ENCODE measurements at regions not wholly inside any gene's neighbourhood (a gene's known extent, or its start where the extent isn't known, plus 50 kb on each side); places are given as distances from the start of the nearest gene placed in this dataset.
"Not testable (repeated sequence)": the region's sequence is repeated elsewhere in the genome, so short reads cannot be mapped to it uniquely, and the experiment has no call there.

DNA sequence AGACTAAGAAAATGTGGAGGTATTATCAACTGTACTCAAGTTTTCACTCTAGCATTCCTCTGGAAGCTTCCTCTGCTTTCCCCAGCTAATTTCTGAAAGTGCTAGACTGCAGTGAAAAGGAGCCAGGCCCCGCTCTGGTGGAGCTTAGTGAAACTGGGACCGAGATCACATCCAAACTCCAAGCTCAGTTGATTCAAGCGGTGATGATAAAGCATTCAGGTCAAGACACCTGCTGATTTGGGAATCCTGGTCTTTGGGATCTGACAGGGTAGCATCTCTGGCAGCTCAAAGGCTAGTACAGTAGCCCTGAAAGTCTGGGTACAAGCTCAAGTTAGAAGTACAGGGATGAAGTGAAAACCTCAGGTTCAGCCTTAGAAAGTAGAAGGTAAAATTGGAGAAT lies 120.2 kb upstream of the CRIM1 start:
- DNase-seq = no peak

DNA sequence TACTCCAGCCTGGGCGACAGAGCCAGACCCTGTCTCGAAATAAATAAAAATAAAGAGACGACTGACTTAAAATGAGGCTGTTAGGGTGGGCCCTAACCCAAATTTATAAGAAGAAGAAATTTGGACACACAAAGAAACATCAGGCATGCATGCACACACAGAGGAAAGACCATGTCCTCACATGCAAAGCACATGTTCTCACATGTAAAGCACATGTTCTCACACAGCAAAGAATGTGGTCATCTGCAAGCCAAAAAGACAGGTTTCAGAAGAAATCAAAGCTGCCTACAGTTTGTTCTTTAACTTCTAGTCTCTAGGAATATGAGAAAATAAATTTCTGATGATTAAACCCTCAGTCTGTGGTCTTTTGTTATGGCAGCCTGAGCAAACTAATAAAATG lies 132.3 kb upstream of the CRIM1 start:
- no peak for DNase-seq

DNA sequence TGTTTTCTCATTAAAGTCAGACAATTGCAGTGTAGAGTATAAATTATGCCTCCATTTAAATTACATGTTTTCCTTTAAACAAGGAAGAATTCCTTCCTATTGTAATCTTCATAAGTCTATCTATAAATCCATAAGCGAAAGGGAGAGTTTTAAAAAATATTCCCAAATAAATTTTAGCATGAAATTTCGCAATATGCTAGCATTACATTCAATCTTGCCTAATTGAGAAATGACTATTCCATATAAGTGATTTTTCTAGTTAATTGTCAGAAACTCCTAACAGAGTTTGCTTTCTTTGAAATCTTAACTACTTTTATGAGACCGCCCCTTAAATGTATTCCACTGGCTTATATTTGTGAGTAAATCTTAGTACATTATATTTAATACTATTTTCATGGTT lies 133.1 kb upstream of the CRIM1 start:
- no peak for DNase-seq

DNA sequence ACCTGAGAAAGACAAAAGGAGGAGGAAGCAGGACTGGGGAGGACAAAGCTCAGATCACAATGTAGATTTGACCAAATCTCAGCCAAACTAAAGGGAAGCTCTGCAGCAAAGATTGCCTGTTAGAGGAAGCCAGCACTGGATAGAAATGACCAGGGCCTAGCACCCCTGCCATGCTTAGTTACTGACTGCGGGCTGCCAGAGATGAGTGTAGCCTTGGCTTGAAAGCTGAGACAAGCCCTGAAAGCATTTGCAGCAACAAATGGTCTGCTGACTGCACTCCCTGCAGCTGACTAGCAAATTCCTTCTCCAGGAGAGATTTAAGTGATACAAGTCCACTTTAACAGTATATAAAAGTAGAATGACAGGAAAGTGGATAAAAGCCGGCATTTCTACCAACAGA lies 140.9 kb upstream of the CRIM1 start:
- DNase-seq = no peak

DNA sequence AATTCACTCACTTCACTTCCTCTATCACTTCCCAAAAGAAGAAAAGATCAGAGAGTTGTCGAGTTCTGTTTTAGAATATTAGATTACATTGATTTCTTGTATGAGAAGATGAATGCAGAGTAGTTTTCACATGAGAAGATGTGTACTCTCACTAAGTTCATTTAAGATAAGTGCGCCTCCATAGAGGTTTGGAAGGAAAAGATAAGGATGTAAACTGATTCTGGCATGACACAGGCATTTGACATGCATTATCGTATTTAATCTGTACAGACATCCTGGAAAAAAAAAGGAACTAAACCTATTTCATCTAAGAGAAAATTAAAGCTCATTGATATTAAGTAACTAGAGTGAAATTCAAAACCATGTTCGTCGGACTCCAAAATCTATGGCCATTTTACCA lies 152.2 kb upstream of the CRIM1 start:
- no peak for DNase-seq

DNA sequence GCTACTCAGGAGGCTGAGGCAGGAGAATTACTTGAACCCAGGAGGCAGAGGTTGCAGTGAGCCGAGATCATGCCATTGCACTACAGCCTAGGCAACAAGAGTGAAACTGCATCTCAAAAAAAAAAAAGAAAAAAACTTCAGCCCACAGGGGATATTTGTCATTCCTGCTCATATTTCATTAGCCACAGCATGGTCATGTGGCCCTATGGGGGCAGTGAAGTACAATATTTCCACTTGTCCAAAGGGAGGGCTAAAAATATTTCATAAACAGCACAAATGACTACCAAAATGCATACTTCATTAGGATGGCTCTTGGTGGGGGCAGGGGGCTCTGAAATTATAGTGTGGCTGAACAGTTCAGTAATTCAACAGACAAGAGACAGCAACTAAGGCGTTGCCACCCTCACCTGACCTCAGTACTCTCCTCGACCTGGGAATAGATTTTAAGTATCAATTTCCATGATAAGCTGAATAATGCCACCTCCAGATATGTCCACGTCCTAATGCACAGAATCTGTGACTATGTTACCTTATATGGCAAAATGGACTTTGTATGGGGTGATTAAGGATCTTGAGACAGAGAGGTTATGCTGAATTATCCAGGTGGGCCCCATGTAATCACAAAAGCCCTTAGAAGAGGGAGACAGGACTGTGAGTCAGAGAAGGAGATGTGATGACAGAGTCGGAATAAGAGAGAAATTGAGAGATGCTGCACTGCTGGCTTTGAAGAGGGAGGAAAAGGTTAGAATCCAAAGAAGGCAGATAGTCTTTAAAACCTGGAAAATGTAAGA lies 158.2 kb upstream of the CRIM1 start:
- DNase-seq = no peak

DNA sequence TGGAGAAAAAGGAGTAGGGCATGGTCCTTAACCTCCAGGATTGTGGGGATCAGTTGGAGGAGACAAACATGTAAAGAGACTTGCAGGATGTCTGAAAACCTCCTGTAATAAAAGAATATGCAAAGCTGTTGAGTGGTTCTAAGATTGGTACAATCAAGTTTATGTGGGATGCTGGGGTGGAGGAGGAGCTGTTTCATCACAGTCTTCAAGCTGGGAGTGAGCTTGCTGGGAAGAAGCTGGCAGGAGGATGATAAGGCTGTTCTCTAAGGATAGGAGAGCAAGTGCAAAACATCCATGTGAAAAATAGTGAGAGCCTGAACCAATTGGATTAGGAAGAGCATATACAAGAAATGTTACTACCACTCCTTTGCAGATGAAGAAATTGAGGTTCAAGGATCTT lies 161.9 kb upstream of the CRIM1 start:
- no peak for DNase-seq

DNA sequence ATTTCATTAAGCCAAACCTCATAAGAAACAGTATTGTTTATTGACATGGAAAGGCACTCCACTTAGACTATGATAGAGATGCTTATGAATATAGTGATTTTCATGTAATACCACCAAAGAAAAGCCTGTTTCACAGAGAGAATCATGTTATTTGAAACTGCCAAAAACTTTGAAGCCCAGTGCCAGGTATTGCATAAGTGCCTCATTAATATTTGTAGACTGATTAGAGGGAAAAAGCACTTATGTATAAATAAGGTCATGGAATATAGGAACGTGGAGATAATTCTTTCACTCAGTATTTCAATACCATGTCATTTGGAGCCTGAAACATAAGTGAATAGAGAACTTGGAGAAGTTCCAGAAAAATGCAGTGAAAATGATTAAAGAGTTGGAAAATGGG lies 162.6 kb upstream of the CRIM1 start:
- no peak for DNase-seq

DNA sequence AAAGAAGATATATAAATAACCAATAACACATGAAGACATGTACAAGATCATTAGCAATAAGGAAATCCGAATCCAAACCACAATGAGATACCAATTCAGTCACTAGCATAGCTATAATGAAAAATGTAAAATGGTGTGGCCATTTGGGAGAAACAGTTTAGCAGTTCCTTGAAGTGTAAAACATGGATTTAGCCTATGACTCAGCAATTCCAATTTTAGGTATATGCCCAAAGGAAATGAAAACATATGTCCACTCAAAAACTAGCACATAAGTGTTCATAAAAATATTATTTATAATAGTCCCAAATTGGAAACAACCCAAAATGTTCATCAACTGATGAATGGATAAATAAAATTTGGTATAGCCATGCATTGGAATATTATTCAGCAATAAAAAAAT lies 165.5 kb upstream of the CRIM1 start:
- no peak for DNase-seq

DNA sequence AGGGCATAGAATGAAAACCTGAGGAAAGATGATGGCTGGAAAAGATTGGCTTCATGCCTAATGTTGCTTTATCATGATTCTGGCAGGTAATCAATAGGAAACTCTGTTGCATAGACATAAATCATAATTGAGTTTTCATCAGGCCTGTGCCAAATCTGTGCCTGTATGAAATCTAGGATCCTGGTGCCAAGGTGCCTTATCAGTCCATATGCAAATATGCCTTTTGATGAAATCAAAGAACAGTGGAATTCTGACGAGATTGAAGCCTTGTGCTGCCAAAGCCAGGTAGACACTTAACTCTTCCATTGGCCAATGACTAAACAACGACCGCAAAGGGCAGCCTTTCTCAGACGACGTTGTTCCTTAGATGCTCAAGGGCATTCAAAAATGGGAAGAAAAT lies 170.0 kb upstream of the CRIM1 start:
- no peak for DNase-seq

DNA sequence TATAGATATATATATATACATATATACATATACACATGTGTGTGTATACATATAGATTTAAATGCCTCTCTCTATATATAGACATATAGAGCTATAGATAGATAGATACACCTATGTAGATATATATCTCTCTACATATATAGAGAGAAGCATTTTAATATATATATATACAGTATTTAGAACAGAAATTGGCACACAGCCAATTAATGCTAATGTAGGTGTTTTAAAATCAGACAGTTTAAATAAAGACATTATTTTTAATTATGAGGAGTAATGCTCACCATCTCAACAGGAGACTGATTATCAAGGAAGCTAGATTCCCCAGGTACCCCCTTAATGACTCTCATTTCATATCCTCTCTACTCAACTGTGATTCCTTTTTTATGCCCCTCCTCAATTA lies 170.7 kb upstream of the CRIM1 start:
- DNase-seq = no peak

DNA sequence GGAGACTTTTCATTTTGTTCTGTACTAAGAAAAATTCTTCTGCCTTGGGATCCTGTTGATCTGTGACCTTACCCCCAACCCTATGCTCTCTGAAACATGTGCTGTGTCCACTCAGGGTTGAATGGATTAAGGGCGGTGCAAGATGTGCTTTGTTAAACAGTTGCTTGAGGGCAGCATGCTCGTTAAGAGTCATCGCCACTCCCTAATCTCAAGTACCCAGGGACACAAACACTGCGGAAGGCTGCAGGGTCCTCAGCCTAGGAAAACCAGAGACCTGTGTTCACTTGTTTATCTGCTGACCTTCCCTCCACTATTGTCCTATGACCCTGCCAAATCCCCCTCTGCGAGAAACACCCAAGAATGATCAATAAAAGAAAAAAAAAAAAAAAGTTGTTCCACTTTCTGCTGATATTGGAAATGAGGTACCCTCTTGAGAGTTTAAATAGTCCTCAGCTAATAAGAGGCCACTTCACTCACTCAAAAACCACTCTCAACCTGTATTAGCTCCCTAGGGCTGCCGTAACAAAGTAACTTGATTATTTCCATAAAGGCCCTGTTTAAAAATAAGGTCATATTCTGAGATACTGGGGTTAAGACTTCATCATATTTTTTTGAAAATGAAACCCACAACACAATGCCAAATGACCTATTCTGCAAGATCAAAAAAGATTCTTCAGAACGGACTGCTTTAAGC lies 174.6 kb upstream of the CRIM1 start:
- DNase-seq = not testable (repeated sequence)

DNA sequence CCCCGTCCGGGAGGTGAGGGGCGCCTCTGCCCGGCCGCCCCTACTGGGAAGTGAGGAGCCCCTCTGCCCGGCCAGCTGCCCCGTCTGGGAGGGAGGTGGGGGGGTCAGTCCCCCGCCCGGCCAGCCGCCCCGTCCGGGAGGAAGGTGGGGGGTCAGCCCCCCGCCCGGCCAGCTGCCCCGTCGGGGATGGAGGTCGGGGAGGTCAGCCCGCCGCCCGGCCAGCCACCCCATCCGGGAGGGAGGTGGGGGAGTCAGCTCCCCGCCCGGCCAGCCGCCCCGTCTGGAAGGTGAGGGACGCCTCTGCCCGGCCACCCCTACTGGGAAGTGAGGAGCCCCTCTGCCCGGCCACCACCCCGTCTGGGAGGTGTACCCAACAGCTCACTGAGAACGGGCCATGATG lies 175.3 kb upstream of the CRIM1 start:
- not testable (repeated sequence) for DNase-seq

DNA sequence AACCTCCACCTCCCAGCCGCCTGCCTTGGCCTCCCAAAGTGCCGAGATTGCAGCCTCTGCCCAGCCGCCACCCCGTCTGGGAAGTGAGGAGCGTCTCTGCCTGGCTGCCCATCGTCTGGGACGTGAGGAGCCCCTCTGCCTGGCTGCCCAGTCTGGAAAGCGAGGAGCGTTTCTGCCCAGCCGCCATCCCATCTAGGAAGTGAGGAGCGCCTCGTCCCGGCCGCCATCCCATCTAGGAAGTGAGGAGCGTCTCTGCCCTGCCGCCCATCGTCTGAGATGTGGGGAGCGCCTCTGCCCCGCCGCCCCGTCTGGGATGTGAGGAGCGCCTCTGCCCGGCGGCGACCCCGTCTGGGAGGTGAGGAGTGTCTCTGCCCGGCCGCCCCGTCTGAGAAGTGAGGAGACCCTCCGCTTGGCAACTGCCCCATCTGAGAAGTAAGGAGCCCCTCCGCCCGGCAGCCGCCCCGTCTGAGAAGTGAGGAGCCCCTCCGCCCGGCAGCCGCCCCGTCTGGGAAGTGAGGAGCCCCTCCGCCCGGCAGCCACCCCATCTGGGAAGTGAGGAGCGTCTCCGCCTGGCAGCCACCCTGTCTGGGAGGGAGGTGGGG lies 175.8 kb upstream of the CRIM1 start:
- DNase-seq = not testable (repeated sequence)

DNA sequence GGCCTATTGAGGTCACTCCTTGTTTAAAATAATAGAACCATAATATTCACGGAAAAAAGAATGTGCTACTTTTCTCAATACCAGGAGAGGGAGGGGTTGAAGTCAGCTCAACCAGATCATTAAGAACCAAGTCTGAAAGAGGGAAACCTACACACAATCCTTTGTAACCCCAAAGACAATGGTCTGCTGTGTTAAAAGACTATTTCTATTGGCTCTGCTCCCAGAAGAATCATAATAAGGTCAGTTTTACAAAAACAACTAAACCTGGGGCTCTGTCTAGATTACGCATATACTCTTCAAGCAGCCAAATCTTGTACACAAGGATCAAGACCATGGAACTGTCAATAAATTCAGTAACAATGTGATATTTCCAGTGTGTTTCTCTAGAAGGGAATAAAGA lies 177.2 kb upstream of the CRIM1 start:
- no peak for DNase-seq

DNA sequence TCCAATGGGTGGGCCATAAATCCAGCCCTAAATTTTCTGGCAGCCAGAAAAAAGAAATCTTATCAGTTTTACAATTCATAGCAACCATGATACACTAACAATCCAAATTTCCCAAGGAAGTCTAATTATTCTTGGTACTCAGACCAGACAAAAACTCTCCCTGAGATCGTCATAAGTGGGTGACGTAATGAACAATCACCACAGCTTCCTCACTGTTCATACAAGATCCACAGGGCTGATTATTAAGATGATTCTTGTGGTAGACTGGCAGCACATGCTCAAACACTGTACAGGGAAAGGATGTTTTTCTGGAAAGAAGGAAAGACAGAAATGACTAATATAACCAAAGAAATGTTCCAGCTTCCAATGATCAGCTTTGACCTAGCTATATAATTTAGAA lies 178.3 kb upstream of the CRIM1 start:
- no peak for DNase-seq

DNA sequence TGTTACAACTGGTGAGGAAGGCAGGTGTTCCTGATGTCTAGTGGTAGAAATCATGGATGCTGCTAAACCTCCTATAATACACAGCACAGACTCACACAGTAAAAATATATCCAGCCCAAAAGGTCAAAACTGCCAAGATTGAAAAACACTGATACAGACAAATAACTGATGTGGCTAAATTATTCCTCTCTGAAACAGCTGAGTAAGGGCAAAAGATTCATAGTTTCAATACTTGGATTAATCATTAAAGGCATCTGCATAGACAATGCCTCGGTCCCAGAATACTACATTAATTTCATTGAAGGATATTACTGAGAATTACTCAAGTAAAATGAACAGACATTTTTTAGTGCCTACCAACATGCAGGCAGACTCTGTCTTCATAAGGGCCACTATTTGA lies 180.7 kb upstream of the CRIM1 start:
- DNase-seq = no peak

DNA sequence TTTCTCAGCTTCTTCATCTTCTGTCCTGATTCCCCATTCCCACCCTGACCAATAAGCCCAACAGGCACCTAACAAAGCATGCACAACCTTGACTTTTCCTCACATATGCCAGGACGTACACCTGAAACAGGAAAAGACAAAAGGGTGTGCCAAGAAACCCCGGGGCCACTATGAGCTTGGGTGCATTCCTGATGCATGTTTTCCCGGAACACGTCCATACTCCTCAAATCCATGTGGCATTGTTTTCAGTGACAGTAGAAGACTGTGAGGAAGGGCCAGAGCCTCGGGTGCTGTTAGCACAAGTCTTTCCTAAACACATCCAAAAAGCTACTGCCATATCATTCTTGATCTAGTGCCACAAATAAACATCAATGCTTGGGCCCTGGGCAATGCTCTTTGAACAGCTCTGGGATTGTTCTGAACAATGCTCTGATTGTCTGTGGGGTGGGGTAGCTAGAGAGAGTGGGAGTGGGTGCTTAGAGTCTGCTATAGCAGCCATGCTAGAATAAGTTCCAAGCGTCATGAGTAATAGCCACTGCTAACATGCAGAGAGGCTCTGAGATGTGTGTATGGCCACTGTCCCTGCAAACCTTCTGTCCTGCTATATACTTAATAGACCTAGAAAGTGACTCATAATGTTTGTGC lies 181.7 kb upstream of the CRIM1 start:
- DNase-seq = peak; percentile 8

DNA sequence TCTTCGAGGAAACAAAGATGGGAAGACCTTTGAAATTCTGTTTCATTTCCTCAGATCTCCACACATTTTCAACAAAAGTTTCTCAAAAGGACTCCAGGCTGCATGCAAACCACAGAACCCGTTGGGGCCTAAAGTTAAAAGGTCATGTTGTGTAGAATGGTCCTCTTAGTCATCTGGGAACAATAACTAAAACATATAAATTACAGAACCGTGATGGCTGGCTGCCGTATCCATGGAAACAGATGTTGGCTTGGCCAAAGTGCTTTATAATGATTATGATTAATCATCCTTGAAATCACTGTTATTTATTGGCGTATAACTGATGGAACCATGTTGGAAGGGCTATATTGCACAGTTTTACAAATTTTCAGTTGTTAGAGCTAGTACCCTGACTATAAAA lies 182.8 kb upstream of the CRIM1 start:
- no peak for DNase-seq

DNA sequence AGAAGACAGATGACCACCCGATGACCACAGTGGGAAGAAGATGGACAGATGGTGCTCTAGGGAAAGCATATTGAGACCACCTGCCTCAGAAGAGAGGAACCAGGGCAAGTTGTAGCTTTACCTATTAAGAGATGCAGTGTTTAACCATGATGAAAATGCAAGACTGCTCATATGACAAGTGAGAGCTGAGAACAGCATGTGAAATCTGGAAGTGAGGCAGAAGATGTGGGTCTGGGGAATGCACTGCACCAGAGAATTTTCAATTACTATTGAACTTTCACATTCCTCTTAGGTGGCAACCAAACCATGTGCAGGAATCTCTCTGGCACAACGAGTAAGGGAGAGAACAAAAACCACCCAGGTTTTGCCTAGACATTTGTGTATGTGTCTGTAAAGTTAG lies 184.8 kb upstream of the CRIM1 start:
- no peak for DNase-seq

DNA sequence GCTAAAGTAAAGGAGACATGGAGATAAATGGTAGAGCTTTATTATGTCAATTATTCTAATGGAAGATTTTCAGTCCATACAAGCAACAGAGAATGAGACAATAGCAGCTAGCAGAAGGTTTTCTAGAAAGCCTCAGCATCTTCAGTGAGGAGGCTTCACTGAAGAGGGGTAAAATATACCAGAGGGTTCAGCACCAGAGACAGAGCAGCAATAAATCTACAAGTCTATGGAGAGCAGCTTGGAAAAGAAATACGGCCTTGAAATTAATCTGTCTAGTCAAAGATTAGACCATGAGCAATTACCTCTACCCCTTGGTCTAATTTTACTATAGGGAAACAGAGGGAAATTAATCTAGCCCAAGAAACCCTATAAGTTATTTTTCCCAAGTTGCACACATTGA lies 185.7 kb upstream of the CRIM1 start:
- DNase-seq = no peak

DNA sequence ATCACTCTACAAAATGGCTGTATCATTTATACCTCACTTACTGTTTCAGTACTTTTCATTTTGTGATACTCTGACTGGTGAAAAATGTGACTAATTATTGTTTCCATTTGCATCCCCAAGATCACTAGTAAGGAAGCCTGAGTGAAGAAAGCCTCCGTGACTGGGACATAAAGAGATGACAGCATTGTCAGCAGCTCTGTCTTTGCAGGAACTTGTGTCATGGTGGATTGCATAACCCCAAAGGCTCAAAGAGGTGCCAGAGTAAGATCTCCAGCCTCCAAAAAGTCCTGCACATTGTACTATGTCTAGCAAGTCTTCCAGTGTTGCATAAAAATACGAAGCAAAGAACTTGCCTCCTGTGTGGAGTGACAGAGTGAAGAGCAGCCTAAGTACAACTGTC lies 187.5 kb upstream of the CRIM1 start:
- DNase-seq = no peak

DNA sequence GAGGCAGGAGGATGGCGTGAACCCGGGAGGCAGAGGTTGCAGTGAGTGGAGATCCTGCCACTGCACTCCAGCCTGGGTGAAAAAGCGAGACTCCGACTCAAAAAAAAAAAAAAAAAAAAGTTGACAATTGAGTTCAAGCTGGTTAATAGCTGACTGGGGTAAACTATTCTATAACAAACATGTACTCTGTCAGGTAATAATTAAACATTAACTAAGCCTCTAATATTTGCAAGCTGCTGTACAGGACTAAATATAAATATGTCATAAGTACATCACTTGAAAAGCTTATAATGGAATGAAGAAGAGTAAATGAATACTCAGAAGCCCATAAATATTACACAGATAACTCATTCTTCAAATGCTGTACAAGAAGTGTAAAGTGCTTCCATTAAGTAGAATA lies 190.4 kb upstream of the CRIM1 start:
- no peak for DNase-seq

All from T1000 (cell line).